IPS DF 6.9 (cell line): ENCODE measurements at regions not wholly inside any gene's neighbourhood (a gene's known extent, or its start where the extent isn't known, plus 50 kb on each side); places are given as distances from the start of the nearest gene placed in this dataset.

Experiments used
- DNase-seq: peaks from one replicate; pipeline ENCODE4 v3.0.0-alpha.2; 2013; ENCODE audit warnings: low read depth, low spot score
- H3K27ac ChIP-seq: one replicate; pipeline ENCODE4 v1.5.1; 2013; ENCODE audit warnings: low read length, control low read depth
- H3K27me3 ChIP-seq: 2 replicates; pipeline ENCODE4 v1.6.1; 2013; ENCODE audit warnings: mild to moderate bottlenecking, low read length; ENCODE audit not compliant: control insufficient read depth, insufficient read depth
- H3K36me3 ChIP-seq: 2 replicates; pipeline ENCODE4 v1.6.1; 2013; ENCODE audit warnings: low read length; ENCODE audit not compliant: control insufficient read depth, insufficient read depth
- H3K4me1 ChIP-seq: 2 replicates; pipeline ENCODE4 v1.6.1; 2013; ENCODE audit warnings: low read length; ENCODE audit not compliant: control insufficient read depth, insufficient read depth
- H3K4me3 ChIP-seq: 2 replicates; pipeline ENCODE4 v1.5.1; 2013; ENCODE audit warnings: mild to moderate bottlenecking, low read length
- H3K9me3 ChIP-seq: 2 replicates; pipeline ENCODE4 v1.6.1; 2013; ENCODE audit warnings: low read length, inconsistent platforms; ENCODE audit not compliant: control insufficient read depth, insufficient read depth
- WGBS: extraction: QIAGEN DNeasy Blood & Tissue Kit; methylation state at CpG from one replicate; pipeline ENCODE4 v1.1.7; 2013; ENCODE audit warnings: mixed read lengths, missing lambda C conversion rate; ENCODE audit not compliant: insufficient read length, insufficient coverage; 5-methylcytosine and 5-hydroxymethylcytosine counted together

GRCh38 chr13:107339209-107339608, 771.3 kb upstream of the ARGLU1 start:
- H3K4me3 ChIP-seq = no peak overlapping the region
- H3K9me3 ChIP-seq = no peaks in the 10 kb centered on the region
- no peak for DNase-seq
- H3K27ac ChIP-seq = no peak overlapping the region
- H3K36me3 ChIP-seq = no peaks in the 10 kb centered on the region
- no peaks in the 10 kb centered on the region for H3K4me1 ChIP-seq
- WGBS = no CpG with 5 or more reads among the region's 4 CpGs
- no peaks in the 10 kb centered on the region for H3K27me3 ChIP-seq

GRCh38 chr13:107332188-107332587, 764.3 kb upstream of the ARGLU1 start:
- Histone ChIP-seq H3K9me3 (no peaks in the 10 kb centered on the region), H3K4me3 (no peak overlapping the region), H3K4me1 (no peaks in the 10 kb centered on the region), H3K36me3 (no peaks in the 10 kb centered on the region), H3K27ac (no peak overlapping the region), H3K27me3 (no peaks in the 10 kb centered on the region)
- DNase-seq = no peak
- WGBS = no CpG with 5 or more reads among the region's 4 CpGs

- DNase-seq = no peak
These were observed 763.4 kb upstream of the ARGLU1 start for GRCh38 chr13:107331359-107331758.

DNA sequence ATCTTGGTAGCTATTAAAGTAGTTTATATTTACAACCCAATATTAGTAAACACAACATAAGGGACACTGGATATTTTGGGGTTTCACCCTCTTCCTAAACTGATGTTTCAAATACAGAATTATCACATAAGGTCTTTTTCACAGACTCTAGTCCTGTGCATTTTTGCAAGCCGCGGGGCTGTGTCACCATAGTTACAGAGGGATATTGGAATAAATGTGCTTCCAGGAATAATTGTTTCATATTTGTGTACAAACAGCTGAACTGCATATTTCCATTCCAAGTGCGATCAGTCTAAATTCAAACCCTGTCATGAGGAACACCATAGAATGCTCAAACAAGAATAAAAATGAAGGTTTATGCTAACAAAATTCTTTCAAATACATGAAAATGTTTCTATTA, 762.5 kb upstream of the ARGLU1 start:
- Histone ChIP-seq H3K4me3 (no peak overlapping the region), H3K36me3 (no peaks in the 10 kb centered on the region), H3K4me1 (no peaks in the 10 kb centered on the region), H3K9me3 (no peaks in the 10 kb centered on the region), H3K27me3 (no peaks in the 10 kb centered on the region), H3K27ac (no peak overlapping the region)
- WGBS = no CpG with 5 or more reads among the region's 3 CpGs
- DNase-seq = no peak

More at GRCh38 chr13:107331359-107331758, 763.4 kb upstream of the ARGLU1 start:
- no peaks in the 10 kb centered on the region for H3K36me3 ChIP-seq
- H3K9me3 ChIP-seq = no peaks in the 10 kb centered on the region
- no CpG with 5 or more reads among the region's 5 CpGs for WGBS
- H3K4me1 ChIP-seq = no peaks in the 10 kb centered on the region
- H3K27me3 ChIP-seq = no peaks in the 10 kb centered on the region
- H3K4me3 ChIP-seq = no peak overlapping the region
- no peak overlapping the region for H3K27ac ChIP-seq

DNA sequence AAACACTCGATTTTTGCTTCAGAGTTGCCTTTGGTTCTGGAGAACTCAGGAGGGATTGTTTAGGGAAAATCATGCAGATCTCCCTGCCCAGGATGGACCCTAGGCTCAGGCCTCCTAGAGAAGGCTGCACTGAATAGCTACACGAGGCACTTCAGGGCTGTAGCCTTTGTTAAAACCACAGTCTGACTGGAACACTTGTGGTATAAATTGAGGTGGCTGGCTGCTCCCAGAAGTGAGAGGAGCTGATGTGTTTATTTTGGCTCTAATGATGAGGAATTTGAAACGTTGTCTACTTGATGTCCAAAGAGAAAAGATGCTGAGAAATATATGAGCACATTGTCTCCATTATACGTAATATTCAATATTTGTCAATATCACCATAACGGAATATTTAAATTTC, 762.1 kb upstream of the ARGLU1 start:
- H3K27ac ChIP-seq = no peak overlapping the region
- DNase-seq = no peak
- H3K4me1 ChIP-seq = no peaks in the 10 kb centered on the region
- H3K4me3 ChIP-seq = no peak overlapping the region
- H3K36me3 ChIP-seq = no peaks in the 10 kb centered on the region
- no CpG with 5 or more reads among the region's 5 CpGs for WGBS
- H3K27me3 ChIP-seq = no peaks in the 10 kb centered on the region
- H3K9me3 ChIP-seq = no peaks in the 10 kb centered on the region

GRCh38 chr13:107324416-107325204, 756.7 kb upstream of the ARGLU1 start:
- WGBS = no CpG with 5 or more reads among the region's 2 CpGs
- Histone ChIP-seq H3K4me3 (no peak overlapping the region), H3K4me1 (no peaks in the 10 kb centered on the region), H3K9me3 (no peaks in the 10 kb centered on the region), H3K27ac (no peak overlapping the region), H3K27me3 (no peaks in the 10 kb centered on the region), H3K36me3 (no peaks in the 10 kb centered on the region)
- no peak for DNase-seq

- no peak for DNase-seq
- H3K9me3 ChIP-seq = no peaks in the 10 kb centered on the region
- H3K27me3 ChIP-seq = no peaks in the 10 kb centered on the region
- H3K36me3 ChIP-seq = no peaks in the 10 kb centered on the region
- no CpG with 5 or more reads among the region's 2 CpGs for WGBS
- no peaks in the 10 kb centered on the region for H3K4me1 ChIP-seq
- no peak overlapping the region for H3K4me3 ChIP-seq
- no peak overlapping the region for H3K27ac ChIP-seq
These were observed 754.3 kb upstream of the ARGLU1 start for GRCh38 chr13:107322228-107322627.

- no peak for DNase-seq
- Histone ChIP-seq H3K4me1 (no peaks in the 10 kb centered on the region), H3K4me3 (no peak overlapping the region), H3K27me3 (no peaks in the 10 kb centered on the region), H3K27ac (no peak overlapping the region), H3K36me3 (no peaks in the 10 kb centered on the region), H3K9me3 (no peaks in the 10 kb centered on the region)
- WGBS = no CpG with 5 or more reads among the region's 1 CpG
These were observed 737.2 kb upstream of the ARGLU1 start for GRCh38 chr13:107305178-107305577.

DNA sequence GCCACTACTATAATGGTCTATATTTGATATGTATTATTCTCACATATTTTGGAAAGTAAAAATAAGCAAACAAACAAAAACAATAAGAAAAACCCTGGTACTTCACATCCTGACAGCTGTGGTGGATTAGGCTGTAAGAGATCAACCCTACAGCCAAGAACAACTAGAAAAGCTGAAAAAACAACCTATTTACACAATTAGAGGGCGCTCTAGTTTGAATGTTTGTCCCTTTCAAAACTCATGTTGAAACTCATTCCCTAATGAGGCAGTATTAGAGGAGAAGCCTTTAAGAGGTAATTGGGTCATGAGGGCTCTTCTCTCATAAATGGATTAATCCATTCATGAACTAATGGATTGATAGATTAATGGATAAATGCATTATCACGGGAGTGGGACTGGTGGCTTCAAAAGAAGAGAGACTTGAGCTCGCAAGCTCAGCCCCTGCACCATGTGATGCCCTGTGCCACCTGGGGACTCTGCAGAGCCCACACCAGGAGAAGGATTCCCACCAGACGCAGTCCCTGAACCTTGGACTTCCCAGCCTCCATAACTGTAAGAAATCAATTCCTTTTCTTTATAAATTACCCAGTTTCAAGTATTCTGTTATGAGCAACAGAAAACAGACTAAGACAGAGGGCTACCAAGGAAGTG, 733.9 kb upstream of the ARGLU1 start:
- Histone ChIP-seq H3K27me3 (no peaks in the 10 kb centered on the region), H3K4me3 (no peak overlapping the region), H3K9me3 (no peaks in the 10 kb centered on the region), H3K36me3 (no peaks in the 10 kb centered on the region), H3K27ac (no peak overlapping the region), H3K4me1 (no peaks in the 10 kb centered on the region)
- DNase-seq = peak; percentile 5
- no CpG with 5 or more reads among the region's 4 CpGs for WGBS

- DNase-seq = no peak
- Histone ChIP-seq H3K4me1 (no peaks in the 10 kb centered on the region), H3K36me3 (no peaks in the 10 kb centered on the region), H3K27me3 (no peaks in the 10 kb centered on the region), H3K9me3 (no peaks in the 10 kb centered on the region), H3K27ac (no peak overlapping the region), H3K4me3 (no peak overlapping the region)
- WGBS = 100% methylated on average over 2 of the region's 5 CpGs
These were observed 731.8 kb upstream of the ARGLU1 start for GRCh38 chr13:107299717-107300116.

DNA sequence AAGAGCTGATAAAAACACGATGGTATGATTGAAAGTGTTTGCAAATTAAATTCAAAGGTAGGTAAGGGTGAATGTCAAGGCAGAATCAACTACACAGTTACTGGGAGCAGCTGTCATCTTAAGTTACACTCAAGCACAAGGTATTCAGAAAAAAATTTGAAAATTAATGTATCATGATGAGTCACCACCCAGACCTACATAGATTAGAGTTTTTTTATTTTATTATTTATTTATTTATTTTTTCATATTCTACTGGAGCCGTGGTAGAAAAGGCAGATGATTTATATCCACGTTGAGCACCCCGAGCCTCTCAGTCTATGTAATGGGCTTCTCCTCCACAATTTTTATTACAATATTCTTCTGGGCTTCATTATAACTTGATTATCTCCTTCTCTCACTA, 728.9 kb upstream of the ARGLU1 start:
- no peak for DNase-seq
- no CpG with 5 or more reads among the region's 4 CpGs for WGBS
- H3K4me1 ChIP-seq = no peaks in the 10 kb centered on the region
- no peaks in the 10 kb centered on the region for H3K36me3 ChIP-seq
- H3K27ac ChIP-seq = no peak overlapping the region
- no peaks in the 10 kb centered on the region for H3K27me3 ChIP-seq
- no peak overlapping the region for H3K4me3 ChIP-seq
- H3K9me3 ChIP-seq = no peaks in the 10 kb centered on the region
